BLaER1 treated with 17β-estradiol and CSF1 and Interleukin-3, amounts not matched to agents 10 nM and 100 nM (cell line): ENCODE measurements at regions not wholly inside any gene's neighbourhood (a gene's known extent, or its start where the extent isn't known, plus 50 kb on each side); places are given as distances from the start of the nearest gene placed in this dataset.

ENCODE experiments used
- H3K27ac ChIP-seq, 11 experiments: shearing (Covaris generic); formaldehyde crosslinking; 2 replicates each; pipeline ENCODE4 v1.8.1; 2022
- H3K27me3 ChIP-seq, 11 experiments: shearing (Covaris generic); formaldehyde crosslinking; 2 replicates each; pipeline ENCODE4 v1.8.1; 2022
- H3K36me3 ChIP-seq, 11 experiments: shearing (Covaris generic); formaldehyde crosslinking; 2 replicates each; pipeline ENCODE4 v1.8.1; 2022
- H3K4me1 ChIP-seq, 10 experiments: shearing (Covaris generic); formaldehyde crosslinking; 2 replicates each; pipeline ENCODE4 v1.8.1; 2022
- H3K4me2 ChIP-seq, 11 experiments: shearing (Covaris generic); formaldehyde crosslinking; 2 replicates each; pipeline ENCODE4 v1.8.1; 2022
- H3K4me3 ChIP-seq, 10 experiments: shearing (Covaris generic); formaldehyde crosslinking; 2 replicates each; pipeline ENCODE4 v1.8.1; 2022
- H3K9ac ChIP-seq, 11 experiments: shearing (Covaris generic); formaldehyde crosslinking; 2 replicates each; pipeline ENCODE4 v1.8.1; 2022
- H3K9me3 ChIP-seq, 11 experiments: shearing (Covaris generic); formaldehyde crosslinking; replicated peaks in 1 of 11; 2 replicates each; pipeline ENCODE4 v1.8.1; 2022
- H4K20me1 ChIP-seq, 11 experiments: shearing (Covaris generic); formaldehyde crosslinking; 2 replicates each; pipeline ENCODE4 v1.8.1; 2022
- Cebpa-rat ChIP-seq, 11 experiments: shearing (Covaris generic); IDR thresholded peaks; 2 replicates each; pipeline ENCODE4 v1.8.1; 2022

GRCh38 chr7:65239324-65239706 is 134.3 kb upstream of the ZNF92 start:
- Histone ChIP-seq H3K4me2 (no peak overlapping the region), H3K9me3 (peaks cover 23 to 50% (median 40%) of the 10 kb centered on the region in 11 experiments), H3K9ac (no peak overlapping the region), H3K27me3 (no peaks in the 10 kb centered on the region), H4K20me1 (no peaks in the 10 kb centered on the region), H3K27ac (no peak overlapping the region), H3K4me3 (no peak overlapping the region), H3K36me3 (no peaks in the 10 kb centered on the region), H3K4me1 (peaks cover 0 to 16% (median 8%) of the 10 kb centered on the region in 10 experiments; a peak in 12 of 20 replicates)
- TF ChIP-seq Cebpa-rat (IDR thresholded peaks at IDR 0.05): no peak

GRCh38 chr7:65238785-65239184 is 134.9 kb upstream of the ZNF92 start:
- H3K4me1 ChIP-seq: peaks cover 0 to 22% (median 11%) of the 10 kb centered on the region in 10 experiments; a peak in 17 of 20 replicates
- H3K36me3 ChIP-seq: no peaks in the 10 kb centered on the region
- no peak overlapping the region for H3K9ac ChIP-seq
- no peak for TF ChIP-seq Cebpa-rat (IDR thresholded peaks at IDR 0.05)
- no peaks in the 10 kb centered on the region for H3K27me3 ChIP-seq
- no peak overlapping the region for H3K27ac ChIP-seq
- peaks cover 23 to 50% (median 40%) of the 10 kb centered on the region in 11 experiments for H3K9me3 ChIP-seq
- no peak overlapping the region for H3K4me2 ChIP-seq
- no peaks in the 10 kb centered on the region for H4K20me1 ChIP-seq
- H3K4me3 ChIP-seq: no peak overlapping the region

- Histone ChIP-seq H3K9me3 (peaks cover 23 to 50% (median 40%) of the 10 kb centered on the region in 11 experiments), H3K27me3 (no peaks in the 10 kb centered on the region), H3K27ac (no peak overlapping the region), H4K20me1 (no peaks in the 10 kb centered on the region), H3K4me1 (peaks cover 0 to 28% (median 19%) of the 10 kb centered on the region in 10 experiments; a peak in 17 of 20 replicates), H3K4me2 (peak overlapping the region in 6 of 11 experiments; percentile 1 to 39 (median 12); a peak in 8 of 22 replicates), H3K36me3 (no peaks in the 10 kb centered on the region), H3K9ac (no peak overlapping the region), H3K4me3 (no peak overlapping the region)
- no peak for TF ChIP-seq Cebpa-rat (IDR thresholded peaks at IDR 0.05)
These were observed 138.1 kb upstream of the ZNF92 start for GRCh38 chr7:65235586-65235985.

- no peak for TF ChIP-seq Cebpa-rat (IDR thresholded peaks at IDR 0.05)
- Histone ChIP-seq H3K27ac (no peak overlapping the region), H3K9me3 (peaks cover 7 to 41% (median 24%) of the 10 kb centered on the region in 11 experiments; a peak in 21 of 22 replicates), H3K27me3 (no peaks in the 10 kb centered on the region), H3K4me3 (no peak overlapping the region), H3K4me2 (peak overlapping the region; percentile 2 to 64 (median 39); a peak in 20 of 22 replicates), H4K20me1 (no peaks in the 10 kb centered on the region), H3K4me1 (peaks cover 0 to 28% (median 19%) of the 10 kb centered on the region in 10 experiments; a peak in 17 of 20 replicates), H3K9ac (no peak overlapping the region), H3K36me3 (no peaks in the 10 kb centered on the region)
These were observed 140.1 kb upstream of the ZNF92 start for GRCh38 chr7:65233409-65234034.

GRCh38 chr7:65230231-65230630 is 143.4 kb upstream of the ZNF92 start:
- peaks cover 0 to 24% (median 16%) of the 10 kb centered on the region in 10 experiments; a peak in 17 of 20 replicates for H3K4me1 ChIP-seq
- no peaks in the 10 kb centered on the region for H3K27me3 ChIP-seq

GRCh38 chr7:65225422-65226006 is 148.1 kb upstream of the ZNF92 start:
- Histone ChIP-seq H3K4me2 (peak overlapping the region in 3 of 11 experiments; percentile 30 to 57 (median 53); a peak in 5 of 22 replicates), H3K9ac (no peak overlapping the region), H3K4me1 (peaks cover 0 to 8% (median 2%) of the 10 kb centered on the region in 10 experiments; a peak in 8 of 20 replicates), H3K4me3 (no peak overlapping the region), H3K27ac (no peak overlapping the region), H3K27me3 (no peaks in the 10 kb centered on the region), H3K36me3 (no peaks in the 10 kb centered on the region), H4K20me1 (no peaks in the 10 kb centered on the region), H3K9me3 (peaks cover 0 to 8% (median 0%) of the 10 kb centered on the region in 11 experiments; a peak in 5 of 22 replicates)
- no peak for TF ChIP-seq Cebpa-rat (IDR thresholded peaks at IDR 0.05)

More at GRCh38 chr7:65230231-65230630, 143.4 kb upstream of the ZNF92 start:
- TF ChIP-seq Cebpa-rat (IDR thresholded peaks at IDR 0.05): no peak
- H3K9ac ChIP-seq: no peak overlapping the region
- H4K20me1 ChIP-seq: no peaks in the 10 kb centered on the region
- no peak overlapping the region for H3K4me3 ChIP-seq
- H3K9me3 ChIP-seq: peaks cover 0 to 8% (median 0%) of the 10 kb centered on the region in 11 experiments; a peak in 5 of 22 replicates
- H3K4me2 ChIP-seq: no peak overlapping the region
- H3K27ac ChIP-seq: no peak overlapping the region
- no peaks in the 10 kb centered on the region for H3K36me3 ChIP-seq

- no peak overlapping the region for H3K4me3 ChIP-seq
- H3K4me1 ChIP-seq: peaks cover 0 to 8% (median 2%) of the 10 kb centered on the region in 10 experiments; a peak in 8 of 20 replicates
- no peaks in the 10 kb centered on the region for H3K27me3 ChIP-seq
- H3K9ac ChIP-seq: no peak overlapping the region
- no peak overlapping the region for H3K27ac ChIP-seq
- no peak overlapping the region for H3K4me2 ChIP-seq
- no peaks in the 10 kb centered on the region for H3K9me3 ChIP-seq
- no peak for TF ChIP-seq Cebpa-rat (IDR thresholded peaks at IDR 0.05)
- no peaks in the 10 kb centered on the region for H3K36me3 ChIP-seq
- H4K20me1 ChIP-seq: no peaks in the 10 kb centered on the region
These were observed 151.0 kb upstream of the ZNF92 start for GRCh38 chr7:65222655-65223054.

GRCh38 chr7:65221683-65222082 is 152.0 kb upstream of the ZNF92 start:
- Histone ChIP-seq H3K9ac (no peak overlapping the region), H3K27me3 (no peaks in the 10 kb centered on the region), H3K36me3 (no peaks in the 10 kb centered on the region), H3K27ac (no peak overlapping the region), H4K20me1 (no peaks in the 10 kb centered on the region), H3K4me3 (no peak overlapping the region), H3K4me2 (no peak overlapping the region), H3K9me3 (no peaks in the 10 kb centered on the region), H3K4me1 (peaks cover 0 to 8% (median 2%) of the 10 kb centered on the region in 10 experiments; a peak in 8 of 20 replicates)
- TF ChIP-seq Cebpa-rat (IDR thresholded peaks at IDR 0.05): no peak

- no peaks in the 10 kb centered on the region for H3K4me1 ChIP-seq
- no peak overlapping the region for H3K27ac ChIP-seq
- H3K27me3 ChIP-seq: no peaks in the 10 kb centered on the region
- TF ChIP-seq Cebpa-rat (IDR thresholded peaks at IDR 0.05): no peak
- no peak overlapping the region for H3K4me3 ChIP-seq
- no peaks in the 10 kb centered on the region for H3K36me3 ChIP-seq
- no peak overlapping the region for H3K9ac ChIP-seq
- no peak overlapping the region for H3K4me2 ChIP-seq
- no peaks in the 10 kb centered on the region for H4K20me1 ChIP-seq
- no peaks in the 10 kb centered on the region for H3K9me3 ChIP-seq
These were observed 154.0 kb upstream of the ZNF92 start for GRCh38 chr7:65219623-65220022.
